Neutrophil (primary cell): ENCODE measurements at regions not wholly inside any gene's neighbourhood (a gene's known extent, or its start where the extent isn't known, plus 50 kb on each side); places are given as distances from the start of the nearest gene placed in this dataset.

Experiments
- H3K27ac ChIP-seq: fragments of 200-600 bp; sonication (generic); 2 replicates; pipeline ENCODE4 v1.5.1; 2016; ENCODE audit warnings: mild to moderate bottlenecking, moderate library complexity
- H3K27me3 ChIP-seq: fragments of 200-600 bp; sonication (generic); 2 replicates; pipeline ENCODE4 v1.6.0; 2016; ENCODE audit warnings: mild to moderate bottlenecking
- H3K36me3 ChIP-seq: fragments of 200-600 bp; sonication (generic); 2 replicates; pipeline ENCODE4 v1.5.1; 2017
- H3K4me1 ChIP-seq, 2 experiments: fragments of 200-600 bp in 1 of 2; sonication (generic) in 1 of 2; 1 replicate in 1 of 2; 2 replicates in 1 of 2; pipeline versions ENCODE4 v1.5.1 to v1.6.1; 2013 to 2016; ENCODE audit warnings: low read depth in 1 of 2, low read length in 1 of 2, mild to moderate bottlenecking in 1 of 2, moderate library complexity in 1 of 2; ENCODE audit not compliant: control insufficient read depth in 1 of 2, insufficient read depth in 1 of 2
- H3K4me3 ChIP-seq, 2 experiments: fragments of 200-600 bp in 1 of 2; sonication (generic) in 1 of 2; 1 replicate in 1 of 2; 2 replicates in 1 of 2; pipeline ENCODE4 v1.5.1; 2013 to 2016; ENCODE audit warnings: low read depth in 1 of 2, low read length in 1 of 2, mild to moderate bottlenecking in 1 of 2, moderate library complexity in 1 of 2
- H3K9me3 ChIP-seq: fragments of 200-600 bp; sonication (generic); 2 replicates; pipeline ENCODE4 v1.5.1; 2016
- CTCF ChIP-seq: fragments of 200-600 bp; sonication (generic); IDR thresholded peaks from 2 replicates; pipeline ENCODE4 v1.5.1; 2016; ENCODE audit warnings: antibody characterized with exemption

- TF ChIP-seq CTCF, result no peak
- no peak overlapping the region for H3K4me3 ChIP-seq
- no peaks in the 10 kb centered on the region for H3K36me3 ChIP-seq
- H3K27ac ChIP-seq, result no peak overlapping the region
- H3K27me3 ChIP-seq, result no peaks in the 10 kb centered on the region
- H3K9me3 ChIP-seq, result no peaks in the 10 kb centered on the region
- H3K4me1 ChIP-seq, result no peaks in the 10 kb centered on the region
Observed at GRCh38 chr5:57663466-57663865, 180.9 kb upstream of the ACTBL2 start.

GRCh38 chr5:57662991-57663390, 180.4 kb upstream of the ACTBL2 start:
- Histone ChIP-seq H3K27me3 (no peaks in the 10 kb centered on the region), H3K4me3 (no peak overlapping the region), H3K9me3 (no peaks in the 10 kb centered on the region), H3K36me3 (no peaks in the 10 kb centered on the region), H3K27ac (no peak overlapping the region), H3K4me1 (no peaks in the 10 kb centered on the region)
- no peak for TF ChIP-seq CTCF

GRCh38 chr5:57659886-57660285, 177.3 kb upstream of the ACTBL2 start:
- H3K4me3 ChIP-seq, result no peak overlapping the region

GRCh38 chr5:57658018-57658417, 175.4 kb upstream of the ACTBL2 start:
- Histone ChIP-seq H3K4me1 (no peaks in the 10 kb centered on the region), H3K27me3 (no peaks in the 10 kb centered on the region), H3K4me3 (no peak overlapping the region), H3K36me3 (no peaks in the 10 kb centered on the region), H3K27ac (no peak overlapping the region), H3K9me3 (no peaks in the 10 kb centered on the region)
- no peak for TF ChIP-seq CTCF

More at GRCh38 chr5:57659886-57660285, 177.3 kb upstream of the ACTBL2 start:
- no peak for TF ChIP-seq CTCF
- H3K27me3 ChIP-seq, result no peaks in the 10 kb centered on the region
- no peaks in the 10 kb centered on the region for H3K36me3 ChIP-seq
- H3K4me1 ChIP-seq, result no peaks in the 10 kb centered on the region
- no peaks in the 10 kb centered on the region for H3K9me3 ChIP-seq
- no peak overlapping the region for H3K27ac ChIP-seq

- Histone ChIP-seq H3K4me1 (no peaks in the 10 kb centered on the region), H3K27ac (no peak overlapping the region), H3K36me3 (no peaks in the 10 kb centered on the region), H3K9me3 (no peaks in the 10 kb centered on the region), H3K27me3 (no peaks in the 10 kb centered on the region), H3K4me3 (no peak overlapping the region)
- TF ChIP-seq CTCF, result no peak
Observed at GRCh38 chr5:57655228-57655627, 172.6 kb upstream of the ACTBL2 start.
